Trophoblast cell (in vitro differentiated cells and primary cell): ENCODE measurements at regions not wholly inside any gene's neighbourhood (a gene's known extent, or its start where the extent isn't known, plus 50 kb on each side); places are given as distances from the start of the nearest gene placed in this dataset.

Source experiments
- DNase-seq, 2 donors: peaks; one replicate each; pipeline ENCODE4 v3.0.0-alpha.2; 2016
- H2AFZ ChIP-seq: 2 replicates; pipeline ENCODE4 v1.6.1; 2013; ENCODE audit warnings: low read length, moderate library complexity, mild to moderate bottlenecking; ENCODE audit not compliant: insufficient read depth, poor library complexity
- H2AK5ac ChIP-seq: 2 replicates; pipeline ENCODE4 v1.6.1; 2013; ENCODE audit warnings: mild to moderate bottlenecking, low read length
- H2BK120ac ChIP-seq: 2 replicates; pipeline ENCODE4 v1.6.1; 2013; ENCODE audit warnings: low read length, mild to moderate bottlenecking, moderate library complexity; ENCODE audit not compliant: insufficient read depth, poor library complexity
- H2BK12ac ChIP-seq: 2 replicates; pipeline ENCODE4 v1.6.1; 2013; ENCODE audit warnings: mild to moderate bottlenecking, low read length, moderate library complexity
- H2BK5ac ChIP-seq: 2 replicates; pipeline ENCODE4 v1.6.1; 2013; ENCODE audit warnings: low read length, low read depth, moderate library complexity, mild to moderate bottlenecking; ENCODE audit not compliant: poor library complexity
- H3K14ac ChIP-seq: 2 replicates; pipeline ENCODE4 v1.6.1; 2013; ENCODE audit warnings: mild to moderate bottlenecking, low read length
- H3K18ac ChIP-seq: 2 replicates; pipeline ENCODE4 v1.6.1; 2013; ENCODE audit warnings: mild to moderate bottlenecking, low read length
- H3K23ac ChIP-seq: 2 replicates; pipeline ENCODE4 v1.6.1; 2013; ENCODE audit warnings: low read length
- H3K27ac ChIP-seq: 2 replicates; pipeline ENCODE4 v1.5.1; 2013; ENCODE audit warnings: low read depth, mild to moderate bottlenecking, inconsistent platforms, low read length, moderate library complexity
- H3K27me3 ChIP-seq: 2 replicates; pipeline ENCODE4 v1.6.1; 2013; ENCODE audit warnings: inconsistent platforms, mild to moderate bottlenecking, low read length, moderate library complexity; ENCODE audit not compliant: insufficient read depth
- H3K36me3 ChIP-seq, 2 experiments: 1 replicate in 1 of 2; 2 replicates in 1 of 2; pipeline ENCODE4 v1.6.1; 2013; ENCODE audit warnings: low read length in 2 of 2, mild to moderate bottlenecking in 2 of 2, moderate library complexity in 1 of 2; ENCODE audit not compliant: insufficient read depth in 2 of 2, control insufficient read depth in 1 of 2
- H3K4ac ChIP-seq: 2 replicates; pipeline ENCODE4 v1.6.1; 2013; ENCODE audit warnings: low read depth, mild to moderate bottlenecking, low read length, moderate library complexity
- H3K4me1 ChIP-seq, 2 experiments: 1 replicate in 1 of 2; 2 replicates in 1 of 2; pipeline ENCODE4 v1.6.1; 2013; ENCODE audit warnings: low read length in 2 of 2, mild to moderate bottlenecking in 2 of 2, moderate library complexity in 1 of 2; ENCODE audit not compliant: insufficient read depth in 2 of 2, control insufficient read depth in 1 of 2
- H3K4me2 ChIP-seq: 2 replicates; pipeline ENCODE4 v1.6.1; 2013; ENCODE audit warnings: inconsistent platforms, mild to moderate bottlenecking, low read length, moderate library complexity
- H3K4me3 ChIP-seq: 2 replicates; pipeline ENCODE4 v1.5.1; 2013; ENCODE audit warnings: mild to moderate bottlenecking, low read depth, low read length, inconsistent platforms
- H3K79me1 ChIP-seq: one replicate; pipeline ENCODE4 v1.6.1; 2013; ENCODE audit warnings: low read length
- H3K79me2 ChIP-seq: 2 replicates; pipeline ENCODE4 v1.6.1; 2013; ENCODE audit warnings: low read length, mild to moderate bottlenecking; ENCODE audit not compliant: control insufficient read depth, insufficient read depth, poor library complexity
- H3K9ac ChIP-seq: 2 replicates; pipeline ENCODE4 v1.6.1; 2013; ENCODE audit warnings: mild to moderate bottlenecking, low read length
- H3K9me3 ChIP-seq: 2 replicates; pipeline ENCODE4 v1.6.1; 2013; ENCODE audit warnings: low read depth, mild to moderate bottlenecking, control low read depth, inconsistent platforms, low read length; ENCODE audit not compliant: insufficient read depth
- H4K12ac ChIP-seq: 2 replicates; pipeline ENCODE4 v1.6.1; 2013; ENCODE audit warnings: low read depth, mild to moderate bottlenecking, low read length, moderate library complexity
- H4K8ac ChIP-seq: 2 replicates; pipeline ENCODE4 v1.6.1; 2013; ENCODE audit warnings: low read depth, mild to moderate bottlenecking, low read length, moderate library complexity
- H4K91ac ChIP-seq: one replicate; pipeline ENCODE4 v1.6.1; 2013; ENCODE audit warnings: low read depth, mild to moderate bottlenecking, low read length, moderate library complexity
- WGBS: extraction: QIAGEN DNeasy Blood & Tissue Kit; methylation state at CpG from one replicate; pipeline ENCODE4 v1.1.7; 2013; ENCODE audit warnings: missing lambda C conversion rate; ENCODE audit not compliant: insufficient read length, insufficient coverage; ENCODE audit errors: extremely low coverage; 5-methylcytosine and 5-hydroxymethylcytosine counted together

DNA sequence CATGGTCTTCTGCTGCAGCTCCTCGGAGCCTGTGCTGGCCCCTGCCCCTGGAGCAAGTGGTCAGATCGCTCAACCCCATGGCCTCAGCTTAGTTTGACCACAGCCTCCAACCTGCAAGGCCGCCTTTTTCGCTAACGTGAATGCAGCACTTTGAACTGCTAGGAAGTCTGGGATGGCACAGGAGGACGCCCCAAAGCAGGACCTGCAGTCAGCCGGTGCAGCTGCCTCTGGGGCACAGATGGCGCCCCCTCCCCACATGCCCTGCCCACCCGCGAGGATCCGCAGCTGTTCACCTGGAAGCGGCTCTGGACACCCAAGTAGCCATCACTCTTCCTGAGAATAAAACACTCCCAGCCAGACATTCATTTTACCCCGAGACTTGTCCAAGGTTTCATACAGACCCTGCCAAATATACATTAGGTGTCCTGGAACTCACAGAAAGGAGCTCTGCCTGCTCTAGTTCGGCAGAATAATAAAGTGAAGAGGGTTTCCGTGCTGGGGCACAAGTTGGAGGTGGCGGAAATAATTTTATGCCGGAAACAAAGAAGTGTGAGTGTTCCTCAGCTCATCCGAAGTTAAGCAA lies 510.1 kb downstream of the EIPR1 start:
- DNase-seq = no peak
- H3K27ac ChIP-seq = no peak overlapping the region
- WGBS = no CpG with 5 or more reads among the region's 18 CpGs

GRCh38 chr2:2866459-2866858 lies 511.2 kb downstream of the EIPR1 start:
- Histone ChIP-seq H3K36me3 (no peaks in the 10 kb centered on the region), H3K4ac (no peak overlapping the region), H3K14ac (no peak overlapping the region), H3K18ac (no peak overlapping the region), H3K9me3 (peaks cover 7% of the 10 kb centered on the region), H4K91ac (no peak overlapping the region), H2BK12ac (no peak overlapping the region), H2BK5ac (no peak overlapping the region), H3K4me3 (no peak overlapping the region), H3K4me1 (no peaks in the 10 kb centered on the region), H2AFZ (no peak overlapping the region), H2AK5ac (no peak overlapping the region), H3K23ac (no peak overlapping the region), H3K79me2 (no peaks in the 10 kb centered on the region), H3K27ac (no peak overlapping the region), H3K4me2 (no peak overlapping the region), H3K27me3 (no peaks in the 10 kb centered on the region), H4K12ac (no peak overlapping the region), H3K9ac (no peak overlapping the region), H2BK120ac (no peak overlapping the region), H4K8ac (no peak overlapping the region), H3K79me1 (no peaks in the 10 kb centered on the region)
- no peak for DNase-seq
- WGBS = no CpG with 5 or more reads among the region's 14 CpGs

More for the DNA sequence above, 510.1 kb downstream of the EIPR1 start:
- Histone ChIP-seq H3K9me3 (peaks cover 2% of the 10 kb centered on the region), H3K4me3 (no peak overlapping the region), H3K27me3 (no peaks in the 10 kb centered on the region), H4K12ac (no peak overlapping the region), H2BK120ac (no peak overlapping the region), H3K18ac (no peak overlapping the region), H3K23ac (no peak overlapping the region), H4K8ac (no peak overlapping the region), H2AK5ac (no peak overlapping the region), H3K36me3 (no peaks in the 10 kb centered on the region), H2AFZ (no peak overlapping the region), H4K91ac (no peak overlapping the region), H3K79me1 (no peaks in the 10 kb centered on the region), H3K4me1 (no peaks in the 10 kb centered on the region), H3K9ac (no peak overlapping the region), H2BK12ac (no peak overlapping the region), H3K4ac (no peak overlapping the region), H3K14ac (no peak overlapping the region), H2BK5ac (no peak overlapping the region), H3K4me2 (no peak overlapping the region), H3K79me2 (no peaks in the 10 kb centered on the region)

DNA sequence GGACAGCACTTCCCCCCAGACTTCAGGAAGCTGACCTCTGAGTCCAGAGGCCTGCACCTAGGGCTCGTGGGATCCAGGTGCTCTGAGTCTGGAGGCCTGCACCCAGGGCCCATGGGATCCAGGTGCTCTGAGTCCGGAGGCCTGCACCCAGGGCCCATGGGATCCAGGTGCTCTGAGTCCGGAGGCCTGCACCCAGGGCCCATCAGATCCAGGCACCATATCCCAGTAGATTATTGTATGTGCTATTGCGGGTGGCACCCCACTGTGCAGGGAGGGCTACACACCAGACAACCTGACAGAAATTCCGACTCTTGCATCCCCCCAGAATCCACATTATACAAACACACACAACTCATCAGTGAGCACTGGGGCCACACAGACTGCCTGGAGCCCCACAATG lies 515.2 kb downstream of the EIPR1 start:
- no peaks in the 10 kb centered on the region for H3K36me3 ChIP-seq
- H2BK120ac ChIP-seq = no peak overlapping the region
- H3K4me3 ChIP-seq = no peak overlapping the region
- H3K4me2 ChIP-seq = no peak overlapping the region
- no peak overlapping the region for H3K27ac ChIP-seq
- H3K9me3 ChIP-seq = peaks cover 14% of the 10 kb centered on the region
- no peak overlapping the region for H4K12ac ChIP-seq
- no peak overlapping the region for H3K4ac ChIP-seq
- H2BK12ac ChIP-seq = no peak overlapping the region
- H4K91ac ChIP-seq = no peak overlapping the region
- H3K79me2 ChIP-seq = no peaks in the 10 kb centered on the region
- H3K18ac ChIP-seq = no peak overlapping the region
- no peak overlapping the region for H3K23ac ChIP-seq
- H3K14ac ChIP-seq = no peak overlapping the region
- DNase-seq = no peak
- no peak overlapping the region for H2AFZ ChIP-seq
- no peaks in the 10 kb centered on the region for H3K79me1 ChIP-seq
- H2AK5ac ChIP-seq = no peak overlapping the region
- H4K8ac ChIP-seq = no peak overlapping the region
- H3K27me3 ChIP-seq = no peaks in the 10 kb centered on the region
- no peak overlapping the region for H3K9ac ChIP-seq
- WGBS = no CpG with 5 or more reads among the region's 5 CpGs
- no peak overlapping the region for H2BK5ac ChIP-seq
- no peaks in the 10 kb centered on the region for H3K4me1 ChIP-seq

- Histone ChIP-seq H3K18ac (no peak overlapping the region), H3K9ac (no peak overlapping the region), H2AFZ (no peak overlapping the region), H3K79me1 (no peaks in the 10 kb centered on the region), H3K27me3 (no peaks in the 10 kb centered on the region), H3K23ac (no peak overlapping the region), H4K12ac (no peak overlapping the region), H2BK12ac (no peak overlapping the region), H3K4me2 (no peak overlapping the region), H3K79me2 (no peaks in the 10 kb centered on the region), H2BK5ac (no peak overlapping the region), H4K8ac (no peak overlapping the region), H3K4me1 (no peaks in the 10 kb centered on the region), H3K9me3 (peaks cover 14% of the 10 kb centered on the region), H3K27ac (no peak overlapping the region), H2AK5ac (no peak overlapping the region), H3K14ac (no peak overlapping the region), H4K91ac (no peak overlapping the region), H3K4ac (no peak overlapping the region), H3K36me3 (no peaks in the 10 kb centered on the region), H3K4me3 (no peak overlapping the region), H2BK120ac (no peak overlapping the region)
- WGBS = no CpG with 5 or more reads among the region's 19 CpGs
- no peak for DNase-seq
Measured at GRCh38 chr2:2861666-2862240, 515.9 kb downstream of the EIPR1 start.
